ENCODE measurements at regions not wholly inside any gene's neighbourhood (a gene's known extent, or its start where the extent isn't known, plus 50 kb on each side); places are given as distances from the start of the nearest gene placed in this dataset.
"Not testable (repeated sequence)": the region's sequence is repeated elsewhere in the genome, so short reads cannot be mapped to it uniquely, and the experiment has no call there.

DNA sequence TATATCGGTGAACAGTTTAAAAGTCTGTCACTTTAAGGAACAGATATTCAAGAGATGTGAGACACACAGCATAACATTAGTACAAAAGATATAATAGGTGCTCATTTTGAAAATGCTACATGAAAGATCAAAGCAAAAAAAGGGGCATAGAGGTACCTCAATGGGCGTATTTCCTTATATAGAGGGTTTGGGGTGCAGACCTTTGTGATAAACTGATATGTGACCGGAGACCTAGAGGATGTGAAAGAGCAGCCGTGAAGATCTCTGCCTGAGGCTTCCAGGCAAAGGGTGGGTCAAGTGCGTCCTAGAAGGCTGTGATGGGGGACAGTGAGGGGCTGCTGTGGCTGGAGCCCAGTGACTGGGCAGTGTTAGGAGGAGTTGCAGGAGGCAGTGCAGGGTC, 551.4 kb downstream of the ETS1 start:
- H3K4me3 ChIP-seq (ENCODE audit: low read depth, low read length) = no peak overlapping the region
- TF ChIP-seq, protein P1, sequence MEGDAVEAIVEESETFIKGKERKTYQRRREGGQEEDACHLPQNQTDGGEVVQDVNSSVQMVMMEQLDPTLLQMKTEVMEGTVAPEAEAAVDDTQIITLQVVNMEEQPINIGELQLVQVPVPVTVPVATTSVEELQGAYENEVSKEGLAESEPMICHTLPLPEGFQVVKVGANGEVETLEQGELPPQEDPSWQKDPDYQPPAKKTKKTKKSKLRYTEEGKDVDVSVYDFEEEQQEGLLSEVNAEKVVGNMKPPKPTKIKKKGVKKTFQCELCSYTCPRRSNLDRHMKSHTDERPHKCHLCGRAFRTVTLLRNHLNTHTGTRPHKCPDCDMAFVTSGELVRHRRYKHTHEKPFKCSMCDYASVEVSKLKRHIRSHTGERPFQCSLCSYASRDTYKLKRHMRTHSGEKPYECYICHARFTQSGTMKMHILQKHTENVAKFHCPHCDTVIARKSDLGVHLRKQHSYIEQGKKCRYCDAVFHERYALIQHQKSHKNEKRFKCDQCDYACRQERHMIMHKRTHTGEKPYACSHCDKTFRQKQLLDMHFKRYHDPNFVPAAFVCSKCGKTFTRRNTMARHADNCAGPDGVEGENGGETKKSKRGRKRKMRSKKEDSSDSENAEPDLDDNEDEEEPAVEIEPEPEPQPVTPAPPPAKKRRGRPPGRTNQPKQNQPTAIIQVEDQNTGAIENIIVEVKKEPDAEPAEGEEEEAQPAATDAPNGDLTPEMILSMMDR (IDR thresholded peaks at IDR 0.05; ENCODE audit: low read depth, low read length, missing control alignments) = no peak
- no peak for DNase-seq (ENCODE audit: low read depth)

DNA sequence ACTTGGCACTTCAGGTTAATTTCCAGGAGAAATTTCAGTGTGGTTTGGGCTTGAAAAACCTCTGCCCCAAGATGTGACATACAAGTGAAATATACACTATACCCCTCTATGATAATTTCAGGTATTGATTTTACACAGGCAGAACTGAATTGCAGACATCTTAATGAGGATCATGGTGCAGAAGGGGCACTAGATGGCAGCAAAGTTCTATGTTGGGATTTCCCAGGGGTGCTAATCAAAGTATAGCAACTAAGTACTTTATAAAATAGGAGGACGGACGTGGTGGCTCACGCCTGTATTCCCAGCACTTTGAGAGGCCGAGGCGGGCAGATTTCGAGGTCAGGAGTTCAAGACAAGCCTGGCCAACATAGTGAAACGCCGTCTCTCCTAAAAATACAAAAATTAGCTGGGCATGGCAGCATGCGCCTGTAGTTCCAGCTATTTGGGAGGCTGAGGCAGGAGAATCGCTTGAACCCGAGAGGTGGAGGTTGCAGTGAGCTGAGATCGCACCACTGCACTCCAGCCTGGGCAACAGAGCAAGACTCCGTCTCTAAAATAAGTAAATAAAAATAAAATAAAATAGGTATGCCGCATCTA, 555.7 kb downstream of the ETS1 start:
- H3K4me3 ChIP-seq (ENCODE audit: low read depth, low read length) = not testable (repeated sequence)
- DNase-seq (ENCODE audit: low read depth) = peak; percentile 30
- TF ChIP-seq, protein P1 (IDR thresholded peaks at IDR 0.05; ENCODE audit: low read depth, low read length, missing control alignments) = peak; percentile 68

DNA sequence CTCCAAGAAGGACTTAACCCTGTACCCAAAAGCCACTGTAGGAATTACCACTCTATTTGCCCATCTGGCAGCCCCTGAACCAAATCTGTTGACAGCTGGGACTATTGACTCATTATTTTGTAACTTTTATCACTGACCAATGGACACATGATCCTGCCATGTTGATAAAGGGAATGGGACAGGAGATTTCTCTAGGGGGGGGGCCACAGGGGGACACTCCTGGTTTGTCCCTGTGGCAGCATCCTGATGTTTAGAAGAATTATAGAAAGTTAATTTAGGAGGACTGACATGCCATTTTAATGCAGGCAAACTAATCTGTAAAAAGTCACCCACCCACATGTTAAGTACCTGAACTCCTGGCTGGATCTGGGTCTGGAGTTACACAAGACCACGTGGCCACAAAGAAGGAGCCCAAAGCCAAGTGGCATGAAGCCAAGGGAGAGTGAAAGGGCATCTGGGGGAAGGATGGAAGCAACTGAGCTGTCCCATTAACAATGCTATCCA, 558.1 kb downstream of the ETS1 start:
- DNase-seq (ENCODE audit: low read depth) = no peak
- TF ChIP-seq, protein P1 (IDR thresholded peaks at IDR 0.05; ENCODE audit: low read depth, low read length, missing control alignments) = no peak
- no peak overlapping the region for H3K4me3 ChIP-seq (ENCODE audit: low read depth, low read length)

DNA sequence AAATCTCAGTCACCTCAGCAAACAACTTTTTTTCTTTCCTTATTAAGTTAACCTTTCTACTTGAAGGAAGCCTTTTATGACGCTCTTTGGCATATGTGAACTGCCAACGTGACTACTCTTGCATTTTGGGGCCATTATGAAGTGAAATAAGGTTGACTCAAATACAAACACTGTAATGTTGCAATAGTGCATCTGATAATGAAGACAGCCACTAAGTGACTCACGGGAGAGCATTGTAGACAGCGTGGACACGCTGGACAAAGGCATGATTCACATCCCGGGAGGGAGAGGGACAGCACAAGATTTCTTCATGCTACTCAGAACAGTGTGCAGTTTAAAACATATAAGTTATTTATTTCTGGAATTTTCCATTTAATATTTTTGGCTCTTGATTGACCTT, 560.8 kb downstream of the ETS1 start:
- no peak for DNase-seq (ENCODE audit: low read depth)
- TF ChIP-seq, protein P1 (IDR thresholded peaks at IDR 0.05; ENCODE audit: low read depth, low read length, missing control alignments) = no peak
- H3K4me3 ChIP-seq (ENCODE audit: low read depth, low read length) = no peak overlapping the region

DNA sequence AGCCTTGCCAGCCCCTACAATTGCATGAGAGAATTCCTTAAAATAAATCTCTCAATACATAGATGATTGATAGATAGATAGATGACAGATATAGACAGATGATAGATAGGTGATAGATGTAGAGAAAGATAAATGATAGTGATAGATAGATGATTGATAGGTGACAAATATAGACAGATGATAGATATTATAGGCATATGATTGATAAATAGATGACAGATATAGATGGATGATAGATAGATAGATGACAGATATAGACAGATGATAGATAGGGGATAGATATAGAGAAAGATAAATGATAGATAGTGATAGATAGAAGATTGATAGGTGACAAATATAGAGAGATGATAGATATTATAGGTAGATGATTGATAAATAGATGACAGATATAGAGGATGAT, 564.6 kb downstream of the ETS1 start:
- DNase-seq (ENCODE audit: low read depth) = no peak
- H3K4me3 ChIP-seq (ENCODE audit: low read depth, low read length) = no peak overlapping the region
- TF ChIP-seq, protein P1 (IDR thresholded peaks at IDR 0.05; ENCODE audit: low read depth, low read length, missing control alignments) = no peak

DNA sequence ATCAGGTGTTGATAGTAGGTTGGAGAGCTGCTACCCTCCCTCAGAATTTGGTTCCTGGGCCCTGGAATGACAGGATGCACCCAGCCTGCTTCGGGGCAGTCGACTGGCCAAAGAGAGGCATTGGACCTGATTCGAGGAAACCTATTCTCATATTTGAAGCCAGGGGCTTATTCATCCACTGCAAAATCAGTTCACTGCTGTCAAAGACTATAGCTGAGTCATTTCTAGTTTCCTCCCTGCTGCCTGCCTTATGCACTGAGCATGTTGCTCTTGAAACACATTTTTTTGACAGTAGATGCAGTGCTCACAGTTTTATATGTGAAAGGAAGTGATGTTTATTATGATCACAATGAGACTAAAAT, 565.4 kb downstream of the ETS1 start:
- TF ChIP-seq, protein P1 (IDR thresholded peaks at IDR 0.05; ENCODE audit: low read depth, low read length, missing control alignments) = no peak
- H3K4me3 ChIP-seq (ENCODE audit: low read depth, low read length) = no peak overlapping the region
- no peak for DNase-seq (ENCODE audit: low read depth)

DNA sequence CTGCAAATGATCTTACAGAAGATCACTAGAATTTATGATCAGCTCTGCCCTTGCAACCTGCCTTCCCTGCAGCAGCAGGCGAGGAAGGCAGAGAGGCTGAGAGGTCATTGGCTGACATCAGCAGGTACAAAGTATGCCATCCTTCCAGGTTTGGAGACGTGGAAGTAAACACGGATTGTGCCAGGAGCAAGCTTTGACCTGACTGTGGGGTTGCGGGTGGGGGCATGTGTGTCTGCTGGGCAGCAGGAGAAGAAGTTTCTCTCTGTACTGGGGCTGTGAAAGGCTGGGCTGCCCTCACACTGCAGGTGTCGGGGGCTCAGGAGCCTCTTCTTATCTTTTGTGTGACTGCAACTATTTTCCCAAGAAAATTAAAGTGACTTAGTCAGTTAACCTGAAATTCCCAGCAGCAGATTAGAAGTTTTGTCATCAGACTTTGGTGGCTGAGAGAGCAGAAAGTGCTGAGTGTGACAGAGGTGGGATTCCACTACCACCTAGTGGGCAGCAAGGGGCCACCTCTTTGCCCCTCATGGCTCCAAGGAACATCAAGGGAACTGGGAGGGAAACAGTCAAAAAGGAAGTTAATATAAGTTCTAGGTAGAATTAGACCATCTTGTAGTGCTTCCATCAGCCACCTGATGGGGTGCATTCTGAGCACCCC, 565.9 kb downstream of the ETS1 start:
- H3K4me3 ChIP-seq (ENCODE audit: low read depth, low read length) = no peak overlapping the region
- no peak for DNase-seq (ENCODE audit: low read depth)
- TF ChIP-seq, protein P1 (IDR thresholded peaks at IDR 0.05; ENCODE audit: low read depth, low read length, missing control alignments) = no peak

Measured in GM12864 (cell line).